COR-L47 (cell line): ENCODE measurements at regions not wholly inside any gene's neighbourhood (a gene's known extent, or its start where the extent isn't known, plus 50 kb on each side); places are given as distances from the start of the nearest gene placed in this dataset.
"Not testable (repeated sequence)": the region's sequence is repeated elsewhere in the genome, so short reads cannot be mapped to it uniquely, and the experiment has no call there.

Experiments used
- DNase-seq: peaks from one replicate; lab custom pipeline; 2025; lab: John Stamatoyannopoulos, UW

DNA sequence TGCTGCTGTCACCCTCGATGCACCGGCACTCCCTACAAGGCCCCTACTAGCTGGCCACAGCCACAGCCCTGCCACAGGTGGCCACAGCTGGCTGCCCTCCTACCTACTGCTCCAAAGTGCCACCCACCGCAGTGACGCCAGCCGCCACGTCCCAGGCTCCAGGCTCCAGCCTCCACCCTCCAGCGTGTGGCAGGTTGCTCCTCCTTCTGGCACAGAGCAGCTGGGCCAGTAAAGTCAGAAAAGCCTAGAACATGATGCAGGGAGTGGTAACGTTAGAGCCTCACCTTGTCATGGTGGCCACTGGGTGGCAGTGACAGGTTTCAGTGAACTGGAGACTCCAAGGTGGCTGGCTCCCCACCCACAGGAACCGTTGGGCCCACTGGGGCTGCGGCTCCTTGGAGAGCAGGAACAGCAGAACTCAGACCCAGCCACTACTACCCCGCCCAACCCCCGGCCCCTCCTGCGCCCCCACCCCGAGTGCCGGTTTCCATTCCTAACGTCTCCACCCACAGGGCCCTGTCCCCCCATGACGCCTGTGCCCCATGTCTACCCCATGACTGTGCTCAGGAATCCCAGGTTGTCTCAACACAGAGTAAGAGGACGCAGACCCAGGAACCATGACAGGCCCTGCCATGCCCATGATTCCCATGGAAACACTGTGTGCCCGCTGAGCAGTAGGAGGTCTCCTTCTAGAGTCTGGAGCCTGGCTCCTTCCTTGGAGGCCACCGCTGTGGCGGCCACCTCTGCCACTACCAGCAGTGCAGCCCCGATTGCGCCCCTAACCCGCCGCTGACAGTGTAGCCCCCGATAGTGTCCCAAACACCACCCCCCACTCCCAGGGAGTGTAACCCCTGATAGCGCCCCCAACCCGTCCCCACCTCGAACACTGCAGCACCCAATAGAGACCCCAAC, 52.3 kb upstream of the ZNF33B start:
- DNase-seq: peak; percentile 38

DNA sequence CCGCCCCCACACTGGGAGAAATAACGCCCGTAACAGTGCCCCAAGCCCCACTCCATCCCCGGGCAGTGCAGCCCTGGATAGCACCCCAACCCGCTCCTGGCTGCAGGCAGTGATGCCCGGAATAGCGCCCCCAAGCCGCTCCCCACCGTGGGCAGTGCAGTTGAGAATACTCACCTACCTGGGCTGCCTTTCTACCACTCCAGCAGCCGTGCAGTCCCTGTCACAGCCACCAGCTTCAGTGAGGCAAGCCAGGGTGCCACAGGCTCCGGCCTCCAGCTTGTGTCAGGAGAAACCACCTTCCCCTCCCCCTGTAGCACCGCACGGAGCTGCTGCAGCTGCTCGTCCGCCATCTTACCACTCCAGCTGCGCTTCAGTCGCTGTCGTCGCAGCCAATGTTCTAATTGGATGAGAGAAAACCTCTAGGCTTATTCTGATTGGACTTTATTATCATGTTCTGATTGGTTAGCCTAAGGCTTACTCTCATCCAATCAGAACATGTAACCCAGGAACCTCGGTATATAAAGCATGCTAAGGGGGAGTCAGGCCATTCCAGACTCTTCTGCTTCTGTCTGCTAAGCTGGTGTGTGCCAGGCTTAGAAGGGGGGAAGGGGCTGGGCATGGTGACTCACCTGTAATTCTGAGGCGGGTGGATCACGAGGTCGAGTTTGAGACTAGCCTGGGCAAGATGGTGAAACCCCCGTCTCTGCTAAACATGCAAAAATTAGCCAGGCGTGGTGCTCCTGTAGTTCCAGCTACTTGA, 53.2 kb upstream of the ZNF33B start:
- DNase-seq: peak; percentile 82

DNA sequence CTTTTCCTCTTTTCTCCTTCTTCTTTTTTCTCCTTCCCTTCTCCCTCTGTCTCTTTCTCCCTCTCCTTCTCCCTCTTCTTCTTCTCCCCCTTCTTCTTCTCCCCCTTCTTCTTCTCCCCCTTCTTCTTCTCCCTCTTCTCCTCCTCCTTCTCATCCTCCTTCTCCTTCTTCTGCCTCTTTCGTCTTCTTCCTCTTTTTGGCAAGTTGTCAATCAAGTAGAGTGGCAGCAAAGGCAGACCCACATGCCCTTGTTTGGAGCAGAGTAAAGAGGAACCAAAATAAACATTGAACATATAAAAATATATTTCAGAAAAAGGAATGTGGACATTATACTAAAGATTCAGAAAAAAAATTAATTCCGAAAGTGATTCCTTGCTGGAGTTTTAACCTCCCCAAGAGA, 59.6 kb upstream of the ZNF33B start:
- no peak for DNase-seq

DNA sequence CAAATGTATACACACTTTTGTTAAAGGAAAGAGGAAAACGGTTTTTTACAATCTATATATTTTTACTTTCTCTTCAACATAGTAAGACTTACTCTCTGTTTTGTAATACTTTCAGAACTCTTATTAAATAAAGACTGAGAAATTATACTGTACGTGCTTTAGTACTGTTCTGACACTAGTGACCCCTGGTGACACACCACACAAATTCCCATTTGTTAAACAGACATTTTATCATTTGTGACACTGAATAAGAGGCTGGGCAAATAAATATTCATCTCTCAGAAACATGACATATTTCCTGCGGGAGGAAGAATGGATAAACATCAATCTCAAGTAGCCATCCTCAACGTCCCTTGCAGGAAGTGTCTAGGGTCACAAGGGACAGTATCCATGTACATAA, 68.9 kb upstream of the ZNF33B start:
- no peak for DNase-seq

DNA sequence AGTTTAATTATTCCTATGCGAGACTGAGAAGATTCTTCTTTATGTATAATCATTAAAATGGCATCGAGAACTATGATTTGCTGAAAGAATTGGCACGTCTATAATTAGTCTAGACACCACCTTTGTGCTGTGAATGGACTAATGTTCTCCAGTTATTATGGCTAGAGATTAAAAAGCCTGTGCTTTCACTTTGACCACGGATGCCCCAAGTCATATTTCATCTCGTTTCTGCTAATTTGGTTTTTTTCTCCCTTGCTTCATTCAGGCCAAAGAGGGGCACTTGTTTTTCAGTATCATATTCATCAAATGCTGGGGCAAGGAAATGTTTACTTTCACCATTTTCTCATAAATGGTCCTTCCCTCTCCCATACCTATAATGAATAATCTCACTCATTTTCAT, 63.3 kb upstream of the BMS1 start:
- not testable (repeated sequence) for DNase-seq

DNA sequence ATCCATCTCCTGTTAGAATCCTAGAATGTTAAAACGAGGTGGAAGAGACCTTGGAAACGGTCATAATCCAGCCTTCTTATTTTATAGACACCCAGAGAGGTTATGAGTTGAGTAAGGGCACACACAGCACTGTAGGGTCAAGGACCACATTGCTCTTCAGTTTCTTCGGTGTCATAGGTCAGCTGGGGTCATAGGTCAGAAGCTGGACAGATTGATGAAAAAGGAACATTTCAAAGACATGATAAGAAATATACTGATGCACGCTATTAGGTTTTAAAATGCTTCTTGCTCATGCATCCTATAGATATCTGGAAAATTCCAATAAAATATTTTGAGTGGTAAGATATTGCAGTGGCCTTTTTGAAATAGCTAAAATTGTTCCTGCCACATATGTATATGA, 60.0 kb upstream of the BMS1 start:
- no peak for DNase-seq

DNA sequence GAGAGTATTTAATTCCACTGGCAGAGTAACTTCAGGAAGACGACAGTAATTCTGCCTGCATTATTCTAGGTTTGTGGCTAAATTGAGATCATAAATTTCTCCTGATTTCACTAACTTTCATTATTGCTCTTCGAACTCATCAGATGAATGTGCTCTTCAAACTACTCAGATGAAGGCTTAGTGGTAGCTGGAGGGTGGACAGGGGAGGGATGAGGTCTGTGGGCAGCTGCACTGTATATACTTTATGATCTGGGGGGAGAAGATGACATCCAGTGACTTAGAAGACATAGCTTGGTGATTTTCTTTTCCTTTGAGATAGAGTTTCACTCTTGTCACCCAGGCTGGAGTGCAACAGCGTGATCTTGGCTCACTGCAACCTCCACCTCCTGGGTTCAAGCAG, 59.0 kb upstream of the BMS1 start:
- not testable (repeated sequence) for DNase-seq

DNA sequence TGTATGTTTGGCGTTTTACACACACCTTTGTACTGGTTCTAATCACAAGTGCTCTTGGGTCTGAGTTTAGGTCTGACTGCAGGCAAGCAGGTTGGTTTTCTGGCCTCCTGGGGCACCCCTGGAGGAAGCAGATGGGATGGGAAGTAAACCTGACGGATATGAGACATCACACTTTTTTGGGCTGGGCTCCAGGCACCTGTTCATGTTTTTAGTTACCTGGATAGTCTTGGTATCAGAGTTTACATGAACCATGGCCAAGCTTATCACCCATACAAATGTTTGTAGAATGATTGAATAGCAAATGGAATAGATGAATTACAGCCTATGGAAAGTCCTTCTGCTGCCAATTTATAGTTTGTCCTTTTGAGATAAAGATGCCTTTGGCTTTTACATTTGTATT, 57.9 kb upstream of the BMS1 start:
- not testable (repeated sequence) for DNase-seq

DNA sequence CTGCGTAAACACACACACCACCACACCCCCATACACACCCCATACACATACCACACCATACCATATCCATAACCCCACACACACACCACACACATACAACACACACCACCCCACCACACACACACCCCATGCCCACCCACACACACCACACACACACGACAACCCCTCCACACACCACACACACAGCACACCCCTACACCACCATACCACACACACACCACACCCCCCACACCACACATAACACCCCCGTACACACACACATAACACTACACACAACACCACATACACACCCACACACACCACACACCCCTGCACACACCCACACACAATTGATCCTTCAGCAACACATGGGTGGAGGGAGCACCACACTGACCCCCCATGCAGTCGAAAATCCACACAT, 50.3 kb upstream of the BMS1 start:
- no peak for DNase-seq
